Peyer's patch (tissue), 4 donors: ENCODE measurements at regions not wholly inside any gene's neighbourhood (a gene's known extent, or its start where the extent isn't known, plus 50 kb on each side); places are given as distances from the start of the nearest gene placed in this dataset.

Experiments used
- POLR2A ChIP-seq, 2 donors: fragments of 450-650 bp; IDR thresholded peaks; one replicate each; pipeline ENCODE4 v1.5.1; 2017; ENCODE audit warnings: antibody characterized with exemption in 2 of 2, mild to moderate bottlenecking in 2 of 2, moderate library complexity in 2 of 2
- TF ChIP-seq, protein P1 (sequence below), 6 experiments: fragments of 450-650 bp in 4 of 6; fragments of 200-600 bp in 2 of 6; sonication (generic) in 1 of 6; IDR thresholded peaks; one replicate each; pipeline ENCODE4 v1.5.1; 2017 to 2019; ENCODE audit warnings: antibody characterized with exemption in 6 of 6, mild to moderate bottlenecking in 3 of 6, moderate library complexity in 1 of 6

DNA sequence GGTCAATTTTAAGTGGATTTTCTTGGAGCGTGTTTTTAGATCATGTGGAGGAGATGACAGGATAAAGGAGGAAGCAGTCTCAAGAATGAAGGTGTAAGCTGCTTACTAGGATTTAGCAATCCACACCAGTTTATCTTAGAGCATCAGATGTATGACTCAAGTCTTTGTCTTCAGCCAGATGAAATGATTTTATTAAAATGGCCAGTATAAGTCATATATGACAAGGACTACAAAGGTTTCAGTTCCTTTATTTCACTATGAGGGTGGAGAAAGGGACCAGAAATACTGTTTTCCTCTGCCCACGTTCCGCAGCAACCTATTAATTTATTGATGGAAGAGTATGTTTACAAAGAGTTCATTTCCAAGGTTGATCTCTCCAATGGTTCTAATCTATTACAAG lies 970.5 kb upstream of the SLC39A10 start:
- no peak for TF ChIP-seq POLR2A (IDR thresholded peaks at IDR 0.05)
- TF ChIP-seq, protein P1, sequence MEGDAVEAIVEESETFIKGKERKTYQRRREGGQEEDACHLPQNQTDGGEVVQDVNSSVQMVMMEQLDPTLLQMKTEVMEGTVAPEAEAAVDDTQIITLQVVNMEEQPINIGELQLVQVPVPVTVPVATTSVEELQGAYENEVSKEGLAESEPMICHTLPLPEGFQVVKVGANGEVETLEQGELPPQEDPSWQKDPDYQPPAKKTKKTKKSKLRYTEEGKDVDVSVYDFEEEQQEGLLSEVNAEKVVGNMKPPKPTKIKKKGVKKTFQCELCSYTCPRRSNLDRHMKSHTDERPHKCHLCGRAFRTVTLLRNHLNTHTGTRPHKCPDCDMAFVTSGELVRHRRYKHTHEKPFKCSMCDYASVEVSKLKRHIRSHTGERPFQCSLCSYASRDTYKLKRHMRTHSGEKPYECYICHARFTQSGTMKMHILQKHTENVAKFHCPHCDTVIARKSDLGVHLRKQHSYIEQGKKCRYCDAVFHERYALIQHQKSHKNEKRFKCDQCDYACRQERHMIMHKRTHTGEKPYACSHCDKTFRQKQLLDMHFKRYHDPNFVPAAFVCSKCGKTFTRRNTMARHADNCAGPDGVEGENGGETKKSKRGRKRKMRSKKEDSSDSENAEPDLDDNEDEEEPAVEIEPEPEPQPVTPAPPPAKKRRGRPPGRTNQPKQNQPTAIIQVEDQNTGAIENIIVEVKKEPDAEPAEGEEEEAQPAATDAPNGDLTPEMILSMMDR (IDR thresholded peaks at IDR 0.05): no peak
